Chondrocyte (in vitro differentiated cells): ENCODE measurements at regions not wholly inside any gene's neighbourhood (a gene's known extent, or its start where the extent isn't known, plus 50 kb on each side); places are given as distances from the start of the nearest gene placed in this dataset.
"Not testable (repeated sequence)": the region's sequence is repeated elsewhere in the genome, so short reads cannot be mapped to it uniquely, and the experiment has no call there.

ENCODE experiments used
- DNase-seq: peaks from one replicate; pipeline ENCODE4 v3.0.0; 2021; ENCODE audit warnings: mixed read lengths, low spot score
- H3K27ac Mint-ChIP-seq: one replicate; pipeline ENCODE4 v1.8.0; 2021; ENCODE audit warnings: mild to moderate bottlenecking, moderate library complexity, mixed read lengths; ENCODE audit not compliant: unreplicated experiment
- H3K27me3 Mint-ChIP-seq: 2 replicates; pipeline ENCODE4 v1.8.0; 2021; ENCODE audit warnings: low read depth, mixed read lengths
- H3K36me3 Mint-ChIP-seq: 2 replicates; pipeline ENCODE4 v1.8.0; 2021; ENCODE audit warnings: low read depth, mixed read lengths
- H3K4me1 Mint-ChIP-seq: 2 replicates; pipeline ENCODE4 v1.8.0; 2021; ENCODE audit warnings: low read depth, mild to moderate bottlenecking, mixed read lengths
- H3K4me3 Mint-ChIP-seq: one replicate; pipeline ENCODE4 v1.8.0; 2021; ENCODE audit warnings: mild to moderate bottlenecking, moderate library complexity, mixed read lengths; ENCODE audit not compliant: unreplicated experiment
- H3K9me3 Mint-ChIP-seq: 2 replicates; pipeline ENCODE4 v1.8.0; 2021; ENCODE audit warnings: low read depth, mixed read lengths
- CTCF ChIP-seq: fragments of 200-600 bp; sonication (generic); IDR thresholded peaks from 2 replicates; pipeline ENCODE4 v1.5.0; 2021; ENCODE audit warnings: antibody characterized with exemption, mild to moderate bottlenecking, moderate library complexity

DNA sequence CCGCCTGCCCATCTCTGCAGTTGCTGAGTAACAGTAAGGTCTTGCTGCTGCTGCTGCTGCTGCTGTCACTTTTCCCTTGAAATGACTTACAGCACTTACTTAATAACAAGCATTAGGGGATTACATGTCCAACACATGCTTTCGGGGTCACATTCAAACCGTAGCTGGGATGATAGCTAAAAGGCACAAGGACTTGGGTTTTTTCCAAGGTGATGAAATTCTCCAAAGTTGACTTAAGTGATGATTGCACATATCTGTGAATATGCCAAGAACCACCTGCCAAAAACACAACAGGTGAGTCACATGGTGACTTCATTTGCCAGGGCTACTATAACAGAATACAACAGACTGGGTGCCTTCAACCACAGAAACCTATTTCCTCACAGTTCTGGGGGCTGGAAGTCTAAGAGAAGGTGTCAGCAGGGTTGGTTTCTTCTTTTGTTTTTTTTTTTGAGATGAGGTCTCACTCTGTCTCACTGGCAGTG lies 121.9 kb upstream of the TNRC6C start:
- DNase-seq, result no peak
- Mint-ChIP-seq H3K4me3 (no peak overlapping the region), H3K9me3 (no peaks in the 10 kb centered on the region), H3K27ac (no peak overlapping the region), H3K27me3 (no peaks in the 10 kb centered on the region), H3K36me3 (no peaks in the 10 kb centered on the region), H3K4me1 (peaks cover 48% of the 10 kb centered on the region)
- no peak for TF ChIP-seq CTCF

DNA sequence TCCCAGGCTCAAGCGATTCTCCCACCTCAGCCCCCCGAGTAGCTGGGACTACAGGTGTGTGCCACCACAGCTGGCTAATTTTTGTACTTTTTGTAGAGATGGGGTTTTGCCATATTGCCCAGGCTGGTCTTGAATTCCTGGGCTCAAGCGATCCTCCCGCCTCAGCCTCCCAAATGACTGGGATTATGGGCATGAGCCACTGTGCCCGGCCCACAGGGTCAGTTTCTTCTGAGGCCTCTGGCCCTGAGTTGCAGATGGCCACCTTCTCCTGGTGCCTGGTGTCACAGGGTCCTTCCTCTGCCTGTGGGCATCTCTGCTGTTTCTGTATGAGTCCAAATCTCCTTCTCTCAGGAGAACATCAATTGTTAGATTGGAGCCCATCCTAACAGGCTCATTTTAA lies 121.4 kb upstream of the TNRC6C start:
- H3K27ac Mint-ChIP-seq, DNase-seq, H3K27me3 Mint-ChIP-seq, H3K9me3 Mint-ChIP-seq, H3K4me3 Mint-ChIP-seq, H3K36me3 Mint-ChIP-seq: not testable (repeated sequence)
- peaks cover 46% of the 10 kb centered on the region for H3K4me1 Mint-ChIP-seq

- Mint-ChIP-seq H3K36me3 (no peaks in the 10 kb centered on the region), H3K4me3 (no peak overlapping the region), H3K27ac (no peak overlapping the region), H3K27me3 (no peaks in the 10 kb centered on the region), H3K4me1 (peaks cover 49% of the 10 kb centered on the region), H3K9me3 (no peaks in the 10 kb centered on the region)
- no peak for DNase-seq
- no peak for TF ChIP-seq CTCF
These were observed 120.6 kb upstream of the TNRC6C start for GRCh38 chr17:77837917-77838316.

GRCh38 chr17:77838748-77839697 lies 119.5 kb upstream of the TNRC6C start:
- no peak overlapping the region for H3K27ac Mint-ChIP-seq
- no peaks in the 10 kb centered on the region for H3K36me3 Mint-ChIP-seq
- H3K9me3 Mint-ChIP-seq, result no peaks in the 10 kb centered on the region
- peaks cover 54% of the 10 kb centered on the region for H3K4me1 Mint-ChIP-seq
- DNase-seq, result no peak
- H3K4me3 Mint-ChIP-seq, result no peak overlapping the region
- TF ChIP-seq CTCF, result no peak
- H3K27me3 Mint-ChIP-seq, result no peaks in the 10 kb centered on the region

DNA sequence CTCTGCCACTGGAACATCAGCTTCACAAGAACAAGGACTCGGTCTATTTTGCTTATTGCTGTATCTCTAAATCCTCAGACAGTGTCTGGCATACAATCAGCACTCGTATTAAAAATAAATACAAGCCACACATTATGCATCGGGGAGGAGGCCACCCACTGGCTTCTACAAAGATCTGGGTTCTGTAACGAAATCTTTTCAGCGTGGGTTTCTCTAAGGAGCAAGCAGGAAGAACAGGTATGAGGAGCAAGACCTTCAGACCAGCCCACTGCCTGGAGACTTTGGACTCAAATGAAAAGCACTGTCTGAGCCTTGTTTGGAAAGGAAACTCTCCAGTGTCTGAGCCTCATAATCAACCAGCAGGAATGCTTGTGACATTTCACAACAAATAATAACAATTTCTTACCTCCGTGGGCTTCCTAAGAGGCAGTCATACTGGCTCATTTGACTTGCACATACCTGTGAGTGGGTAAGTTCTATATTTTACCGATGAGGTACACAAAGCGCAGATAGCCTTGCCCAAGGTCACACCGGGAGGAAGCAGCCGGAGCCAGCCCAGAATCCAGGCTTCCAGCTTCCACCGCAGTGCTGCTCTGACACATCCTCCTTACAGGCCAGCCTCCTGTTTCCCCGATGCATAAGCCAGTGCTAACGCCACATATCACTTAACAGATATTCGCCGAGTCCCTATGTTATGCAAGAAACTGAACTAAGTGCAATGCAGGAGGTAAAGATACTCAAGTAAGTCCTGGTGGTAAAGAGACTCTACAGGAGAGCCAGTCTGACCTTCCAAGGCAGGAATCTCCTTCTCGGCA lies 118.6 kb upstream of the TNRC6C start:
- DNase-seq, result peak; percentile 55
- Mint-ChIP-seq H3K4me3 (no peak overlapping the region), H3K36me3 (no peaks in the 10 kb centered on the region), H3K27me3 (no peaks in the 10 kb centered on the region), H3K9me3 (no peaks in the 10 kb centered on the region), H3K27ac (peak overlapping the region; percentile 36), H3K4me1 (peaks cover 46% of the 10 kb centered on the region)
- no peak for TF ChIP-seq CTCF
